ENCODE measurements at regions not wholly inside any gene's neighbourhood (a gene's known extent, or its start where the extent isn't known, plus 50 kb on each side); places are given as distances from the start of the nearest gene placed in this dataset.

DNA sequence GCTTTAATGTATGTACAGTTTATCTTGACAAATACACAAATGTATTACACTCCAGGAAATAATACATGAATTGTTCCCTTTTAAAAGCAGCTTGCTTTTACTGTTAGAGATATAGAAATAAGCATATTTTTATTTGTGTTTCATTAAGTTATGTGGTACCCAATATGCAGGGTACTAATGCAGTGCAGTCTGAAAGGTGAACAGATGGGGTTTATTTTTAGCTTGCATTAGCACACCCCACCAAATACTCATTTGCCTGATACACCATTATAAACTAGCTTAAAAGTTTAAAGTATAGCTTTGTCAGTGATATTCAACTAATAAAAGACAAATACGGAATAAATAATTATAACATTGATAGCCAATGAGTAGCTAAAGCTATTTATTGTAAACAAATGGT, 394.7 kb upstream of the ZNF804A start:
- TF ChIP-seq, protein P1, sequence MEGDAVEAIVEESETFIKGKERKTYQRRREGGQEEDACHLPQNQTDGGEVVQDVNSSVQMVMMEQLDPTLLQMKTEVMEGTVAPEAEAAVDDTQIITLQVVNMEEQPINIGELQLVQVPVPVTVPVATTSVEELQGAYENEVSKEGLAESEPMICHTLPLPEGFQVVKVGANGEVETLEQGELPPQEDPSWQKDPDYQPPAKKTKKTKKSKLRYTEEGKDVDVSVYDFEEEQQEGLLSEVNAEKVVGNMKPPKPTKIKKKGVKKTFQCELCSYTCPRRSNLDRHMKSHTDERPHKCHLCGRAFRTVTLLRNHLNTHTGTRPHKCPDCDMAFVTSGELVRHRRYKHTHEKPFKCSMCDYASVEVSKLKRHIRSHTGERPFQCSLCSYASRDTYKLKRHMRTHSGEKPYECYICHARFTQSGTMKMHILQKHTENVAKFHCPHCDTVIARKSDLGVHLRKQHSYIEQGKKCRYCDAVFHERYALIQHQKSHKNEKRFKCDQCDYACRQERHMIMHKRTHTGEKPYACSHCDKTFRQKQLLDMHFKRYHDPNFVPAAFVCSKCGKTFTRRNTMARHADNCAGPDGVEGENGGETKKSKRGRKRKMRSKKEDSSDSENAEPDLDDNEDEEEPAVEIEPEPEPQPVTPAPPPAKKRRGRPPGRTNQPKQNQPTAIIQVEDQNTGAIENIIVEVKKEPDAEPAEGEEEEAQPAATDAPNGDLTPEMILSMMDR (IDR thresholded peaks at IDR 0.05), result no peak
- TF ChIP-seq JUND (IDR thresholded peaks at IDR 0.05) (no peak), TAF1 (IDR thresholded peaks at IDR 0.05; ENCODE audit: borderline replicate concordance, low read depth, low read length) (no peak), POLR2AphosphoS5 (IDR thresholded peaks at IDR 0.05; ENCODE audit: low read depth, low read length) (no peak), EZH2phosphoT487 (IDR thresholded peaks at IDR 0.05; ENCODE audit: borderline replicate concordance, low read depth) (no peak), REST (IDR thresholded peaks at IDR 0.05; ENCODE audit: low read depth, low read length) (no peak), USF2 (IDR thresholded peaks at IDR 0.05; ENCODE audit: borderline replicate concordance, low read depth, low read length) (no peak), EP300 (IDR thresholded peaks at IDR 0.05; ENCODE audit: borderline replicate concordance in 1 of 2, low read depth in 1 of 2, low read length in 1 of 2) (no peak), RCOR1 (IDR thresholded peaks at IDR 0.05; ENCODE audit: low read length) (no peak), TCF12 (IDR thresholded peaks at IDR 0.05) (no peak), SIN3A (IDR thresholded peaks at IDR 0.05; ENCODE audit: borderline replicate concordance, low read depth, low read length) (no peak), MXI1 (IDR thresholded peaks at IDR 0.05; ENCODE audit: low read depth, low read length) (no peak), MAX (IDR thresholded peaks at IDR 0.05; ENCODE audit: low read depth) (no peak), FOXJ3 (CRISPR knock-in tag; IDR thresholded peaks at IDR 0.05) (no peak)

Measured in SK-N-SH (cell line).